ENCODE measurements at regions not wholly inside any gene's neighbourhood (a gene's known extent, or its start where the extent isn't known, plus 50 kb on each side); places are given as distances from the start of the nearest gene placed in this dataset.

DNA sequence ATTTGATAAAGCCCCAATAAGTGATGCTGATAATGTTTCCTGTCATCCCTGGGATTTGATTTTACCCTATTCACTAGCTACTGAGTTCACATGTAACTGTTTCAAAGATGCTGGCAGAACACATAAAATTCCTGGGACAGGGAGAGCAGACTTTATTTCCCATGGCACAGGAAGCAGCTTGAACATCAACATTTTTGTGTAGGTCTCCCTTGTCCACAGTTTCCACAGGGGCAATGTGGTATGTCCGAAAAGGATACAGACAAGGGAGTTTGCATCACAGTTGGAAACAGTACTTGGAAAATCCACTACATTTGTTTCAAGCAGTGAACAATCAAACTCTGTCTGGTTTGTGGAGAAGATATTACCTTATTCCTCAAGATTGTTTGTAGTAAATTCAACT lies 129.2 kb upstream of the KLHL4 start:
- DNase-seq (ENCODE audit: low read depth, low spot score) (no peak), ATAC-seq (no peak), FAIRE-seq (no peak)
- in situ Hi-C loops (cut with MboI) (no loop called here), intact Hi-C loops (cut with micrococcal nuclease; ENCODE audit: unreplicated experiment) (no loop called here)
- Histone ChIP-seq H3K9me3 (replicated peaks; ENCODE audit: control insufficient read depth, insufficient read depth, low read length) (no peaks in the 10 kb centered on the region), H3K36me3 (ENCODE audit: control insufficient read depth in 2 of 2, insufficient read depth in 2 of 2, low read length in 1 of 2) (no peaks in the 10 kb centered on the region), H3K4me2 (ENCODE audit: control insufficient read depth, insufficient read depth) (no peak overlapping the region), H2AFZ (ENCODE audit: control insufficient read depth, low read depth, low read length) (no peak overlapping the region), H3K9ac (ENCODE audit: control insufficient read depth, insufficient read depth, low read length) (no peak overlapping the region), H4K20me1 (ENCODE audit: control insufficient read depth, insufficient read depth) (no peaks in the 10 kb centered on the region), H3K4me1 (ENCODE audit: control insufficient read depth, insufficient read depth, low read length) (no peaks in the 10 kb centered on the region), H3K79me2 (ENCODE audit: control insufficient read depth, insufficient read depth, low read length) (no peaks in the 10 kb centered on the region), H3K27me3 (replicated peaks in 1 of 2; ENCODE audit: control insufficient read depth in 2 of 2, insufficient read depth in 2 of 2, low read length in 1 of 2) (no peaks in the 10 kb centered on the region), H3K27ac (ENCODE audit: control insufficient read depth, insufficient read depth) (no peak overlapping the region), H3K4me3 (no peak overlapping the region)
- ChIA-PET CTCF (no interaction called here), SMC1A (ENCODE audit: uncharacterized antibody, unreplicated experiment) (no interaction called here), POLR2A (no interaction called here), RAD21 (ENCODE audit: unreplicated experiment) (no interaction called here)
- 5% methylated on average over 1 of the region's 1 CpG for WGBS (ENCODE audit: insufficient coverage, insufficient replicate concordance, low lambda C conversion rate, missing lambda C conversion rate)
- no TSS peak for BruUV-seq (replicated peaks)
- TF ChIP-seq, protein P1, sequence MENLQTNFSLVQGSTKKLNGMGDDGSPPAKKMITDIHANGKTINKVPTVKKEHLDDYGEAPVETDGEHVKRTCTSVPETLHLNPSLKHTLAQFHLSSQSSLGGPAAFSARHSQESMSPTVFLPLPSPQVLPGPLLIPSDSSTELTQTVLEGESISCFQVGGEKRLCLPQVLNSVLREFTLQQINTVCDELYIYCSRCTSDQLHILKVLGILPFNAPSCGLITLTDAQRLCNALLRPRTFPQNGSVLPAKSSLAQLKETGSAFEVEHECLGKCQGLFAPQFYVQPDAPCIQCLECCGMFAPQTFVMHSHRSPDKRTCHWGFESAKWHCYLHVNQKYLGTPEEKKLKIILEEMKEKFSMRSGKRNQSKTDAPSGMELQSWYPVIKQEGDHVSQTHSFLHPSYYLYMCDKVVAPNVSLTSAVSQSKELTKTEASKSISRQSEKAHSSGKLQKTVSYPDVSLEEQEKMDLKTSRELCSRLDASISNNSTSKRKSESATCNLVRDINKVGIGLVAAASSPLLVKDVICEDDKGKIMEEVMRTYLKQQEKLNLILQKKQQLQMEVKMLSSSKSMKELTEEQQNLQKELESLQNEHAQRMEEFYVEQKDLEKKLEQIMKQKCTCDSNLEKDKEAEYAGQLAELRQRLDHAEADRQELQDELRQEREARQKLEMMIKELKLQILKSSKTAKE (IDR thresholded peaks at IDR 0.05; ENCODE audit: low read depth, poor library complexity, severe bottlenecking), result no peak
- TF ChIP-seq, protein P2, sequence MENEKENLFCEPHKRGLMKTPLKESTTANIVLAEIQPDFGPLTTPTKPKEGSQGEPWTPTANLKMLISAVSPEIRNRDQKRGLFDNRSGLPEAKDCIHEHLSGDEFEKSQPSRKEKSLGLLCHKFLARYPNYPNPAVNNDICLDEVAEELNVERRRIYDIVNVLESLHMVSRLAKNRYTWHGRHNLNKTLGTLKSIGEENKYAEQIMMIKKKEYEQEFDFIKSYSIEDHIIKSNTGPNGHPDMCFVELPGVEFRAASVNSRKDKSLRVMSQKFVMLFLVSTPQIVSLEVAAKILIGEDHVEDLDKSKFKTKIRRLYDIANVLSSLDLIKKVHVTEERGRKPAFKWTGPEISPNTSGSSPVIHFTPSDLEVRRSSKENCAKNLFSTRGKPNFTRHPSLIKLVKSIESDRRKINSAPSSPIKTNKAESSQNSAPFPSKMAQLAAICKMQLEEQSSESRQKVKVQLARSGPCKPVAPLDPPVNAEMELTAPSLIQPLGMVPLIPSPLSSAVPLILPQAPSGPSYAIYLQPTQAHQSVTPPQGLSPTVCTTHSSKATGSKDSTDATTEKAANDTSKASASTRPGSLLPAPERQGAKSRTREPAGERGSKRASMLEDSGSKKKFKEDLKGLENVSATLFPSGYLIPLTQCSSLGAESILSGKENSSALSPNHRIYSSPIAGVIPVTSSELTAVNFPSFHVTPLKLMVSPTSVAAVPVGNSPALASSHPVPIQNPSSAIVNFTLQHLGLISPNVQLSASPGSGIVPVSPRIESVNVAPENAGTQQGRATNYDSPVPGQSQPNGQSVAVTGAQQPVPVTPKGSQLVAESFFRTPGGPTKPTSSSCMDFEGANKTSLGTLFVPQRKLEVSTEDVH (IDR thresholded peaks at IDR 0.05; ENCODE audit: low read depth, partially characterized antibody), result no peak
- TF ChIP-seq EZH2 (IDR thresholded peaks at IDR 0.05; ENCODE audit: borderline replicate concordance, control insufficient read depth, low read depth, low read length) (no peak), ZSCAN29 (IDR thresholded peaks at IDR 0.05) (no peak), PML (IDR thresholded peaks at IDR 0.05; ENCODE audit: low read length) (no peak), ZNF384 (IDR thresholded peaks at IDR 0.05; ENCODE audit: borderline replicate concordance, low read depth, low read length) (no peak), MXI1 (IDR thresholded peaks at IDR 0.05; ENCODE audit: low read depth, low read length) (no peak), FOXK2 (IDR thresholded peaks at IDR 0.05) (no peak), HDAC6 (IDR thresholded peaks at IDR 0.05; ENCODE audit: unreplicated experiment) (no peak), HDAC2 (IDR thresholded peaks at IDR 0.05) (no peak), CBX3 (IDR thresholded peaks at IDR 0.05; ENCODE audit: borderline replicate concordance, low read depth) (no peak)
- TF ChIP-seq, protein P3, sequence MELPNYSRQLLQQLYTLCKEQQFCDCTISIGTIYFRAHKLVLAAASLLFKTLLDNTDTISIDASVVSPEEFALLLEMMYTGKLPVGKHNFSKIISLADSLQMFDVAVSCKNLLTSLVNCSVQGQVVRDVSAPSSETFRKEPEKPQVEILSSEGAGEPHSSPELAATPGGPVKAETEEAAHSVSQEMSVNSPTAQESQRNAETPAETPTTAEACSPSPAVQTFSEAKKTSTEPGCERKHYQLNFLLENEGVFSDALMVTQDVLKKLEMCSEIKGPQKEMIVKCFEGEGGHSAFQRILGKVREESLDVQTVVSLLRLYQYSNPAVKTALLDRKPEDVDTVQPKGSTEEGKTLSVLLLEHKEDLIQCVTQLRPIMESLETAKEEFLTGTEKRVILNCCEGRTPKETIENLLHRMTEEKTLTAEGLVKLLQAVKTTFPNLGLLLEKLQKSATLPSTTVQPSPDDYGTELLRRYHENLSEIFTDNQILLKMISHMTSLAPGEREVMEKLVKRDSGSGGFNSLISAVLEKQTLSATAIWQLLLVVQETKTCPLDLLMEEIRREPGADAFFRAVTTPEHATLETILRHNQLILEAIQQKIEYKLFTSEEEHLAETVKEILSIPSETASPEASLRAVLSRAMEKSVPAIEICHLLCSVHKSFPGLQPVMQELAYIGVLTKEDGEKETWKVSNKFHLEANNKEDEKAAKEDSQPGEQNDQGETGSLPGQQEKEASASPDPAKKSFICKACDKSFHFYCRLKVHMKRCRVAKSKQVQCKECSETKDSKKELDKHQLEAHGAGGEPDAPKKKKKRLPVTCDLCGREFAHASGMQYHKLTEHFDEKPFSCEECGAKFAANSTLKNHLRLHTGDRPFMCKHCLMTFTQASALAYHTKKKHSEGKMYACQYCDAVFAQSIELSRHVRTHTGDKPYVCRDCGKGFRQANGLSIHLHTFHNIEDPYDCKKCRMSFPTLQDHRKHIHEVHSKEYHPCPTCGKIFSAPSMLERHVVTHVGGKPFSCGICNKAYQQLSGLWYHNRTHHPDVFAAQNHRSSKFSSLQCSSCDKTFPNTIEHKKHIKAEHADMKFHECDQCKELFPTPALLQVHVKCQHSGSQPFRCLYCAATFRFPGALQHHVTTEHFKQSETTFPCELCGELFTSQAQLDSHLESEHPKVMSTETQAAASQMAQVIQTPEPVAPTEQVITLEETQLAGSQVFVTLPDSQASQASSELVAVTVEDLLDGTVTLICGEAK (IDR thresholded peaks at IDR 0.05; ENCODE audit: borderline replicate concordance), result no peak
- TF ChIP-seq, protein P4, sequence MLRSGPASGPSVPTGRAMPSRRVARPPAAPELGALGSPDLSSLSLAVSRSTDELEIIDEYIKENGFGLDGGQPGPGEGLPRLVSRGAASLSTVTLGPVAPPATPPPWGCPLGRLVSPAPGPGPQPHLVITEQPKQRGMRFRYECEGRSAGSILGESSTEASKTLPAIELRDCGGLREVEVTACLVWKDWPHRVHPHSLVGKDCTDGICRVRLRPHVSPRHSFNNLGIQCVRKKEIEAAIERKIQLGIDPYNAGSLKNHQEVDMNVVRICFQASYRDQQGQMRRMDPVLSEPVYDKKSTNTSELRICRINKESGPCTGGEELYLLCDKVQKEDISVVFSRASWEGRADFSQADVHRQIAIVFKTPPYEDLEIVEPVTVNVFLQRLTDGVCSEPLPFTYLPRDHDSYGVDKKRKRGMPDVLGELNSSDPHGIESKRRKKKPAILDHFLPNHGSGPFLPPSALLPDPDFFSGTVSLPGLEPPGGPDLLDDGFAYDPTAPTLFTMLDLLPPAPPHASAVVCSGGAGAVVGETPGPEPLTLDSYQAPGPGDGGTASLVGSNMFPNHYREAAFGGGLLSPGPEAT (IDR thresholded peaks at IDR 0.05; ENCODE audit: low read depth), result no peak

Data from GM12878 (cell line).